ENCODE measurements at regions not wholly inside any gene's neighbourhood (a gene's known extent, or its start where the extent isn't known, plus 50 kb on each side); places are given as distances from the start of the nearest gene placed in this dataset.

- no peak overlapping the region for H3K4me3 ChIP-seq
- DNase-seq (no peak), ATAC-seq (no peak)
- TF ChIP-seq, protein P1, sequence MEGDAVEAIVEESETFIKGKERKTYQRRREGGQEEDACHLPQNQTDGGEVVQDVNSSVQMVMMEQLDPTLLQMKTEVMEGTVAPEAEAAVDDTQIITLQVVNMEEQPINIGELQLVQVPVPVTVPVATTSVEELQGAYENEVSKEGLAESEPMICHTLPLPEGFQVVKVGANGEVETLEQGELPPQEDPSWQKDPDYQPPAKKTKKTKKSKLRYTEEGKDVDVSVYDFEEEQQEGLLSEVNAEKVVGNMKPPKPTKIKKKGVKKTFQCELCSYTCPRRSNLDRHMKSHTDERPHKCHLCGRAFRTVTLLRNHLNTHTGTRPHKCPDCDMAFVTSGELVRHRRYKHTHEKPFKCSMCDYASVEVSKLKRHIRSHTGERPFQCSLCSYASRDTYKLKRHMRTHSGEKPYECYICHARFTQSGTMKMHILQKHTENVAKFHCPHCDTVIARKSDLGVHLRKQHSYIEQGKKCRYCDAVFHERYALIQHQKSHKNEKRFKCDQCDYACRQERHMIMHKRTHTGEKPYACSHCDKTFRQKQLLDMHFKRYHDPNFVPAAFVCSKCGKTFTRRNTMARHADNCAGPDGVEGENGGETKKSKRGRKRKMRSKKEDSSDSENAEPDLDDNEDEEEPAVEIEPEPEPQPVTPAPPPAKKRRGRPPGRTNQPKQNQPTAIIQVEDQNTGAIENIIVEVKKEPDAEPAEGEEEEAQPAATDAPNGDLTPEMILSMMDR (IDR thresholded peaks at IDR 0.05), result no peak
- H3K27me3 ChIP-seq, result no peaks in the 10 kb centered on the region
- no peaks in the 10 kb centered on the region for H3K9me3 ChIP-seq
- H3K4me1 ChIP-seq, result no peaks in the 10 kb centered on the region
- H3K27ac ChIP-seq, result no peak overlapping the region
- intact Hi-C loops (cut with DNase I), result no loop called here
- H3K36me3 ChIP-seq, result no peaks in the 10 kb centered on the region
Measured at GRCh38 chr3:86797946-86798345, 193.0 kb downstream of the VGLL3 start.

DNA sequence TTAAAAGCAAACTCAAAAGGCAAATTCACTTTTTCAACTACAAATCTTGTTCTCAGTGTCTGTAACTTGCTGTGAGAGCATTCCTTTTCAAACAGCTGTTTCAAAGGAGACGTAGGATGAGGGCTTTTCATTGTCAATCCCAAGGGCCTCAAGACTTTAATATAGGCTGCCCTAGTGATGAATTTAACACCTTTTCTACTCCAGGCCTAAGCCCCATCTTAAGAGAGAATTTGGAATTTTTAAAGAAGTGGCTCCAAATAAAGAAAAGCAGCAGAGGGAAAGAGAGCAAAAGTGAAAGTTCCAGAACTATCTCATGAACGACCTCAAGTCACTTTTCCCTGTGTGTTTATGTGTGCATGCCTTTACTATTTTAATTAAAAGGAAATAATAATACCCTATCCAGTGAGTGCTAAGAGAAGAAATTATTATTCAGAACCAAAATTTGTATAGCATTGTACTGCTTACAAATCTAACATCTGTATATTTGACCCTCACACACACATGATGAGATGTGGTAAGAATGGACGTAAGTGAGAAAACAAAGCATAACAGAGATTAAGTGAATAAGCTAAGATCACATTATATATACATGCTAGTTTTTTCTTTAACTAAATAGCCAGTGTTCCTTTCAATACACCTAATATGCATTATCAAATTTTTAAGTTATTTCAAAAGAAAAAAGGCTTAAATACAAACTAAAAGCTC is 196.4 kb downstream of the VGLL3 start:
- no peak overlapping the region for H3K4me3 ChIP-seq
- no peaks in the 10 kb centered on the region for H3K27me3 ChIP-seq
- H3K9me3 ChIP-seq, result no peaks in the 10 kb centered on the region
- no peaks in the 10 kb centered on the region for H3K4me1 ChIP-seq
- H3K36me3 ChIP-seq, result no peaks in the 10 kb centered on the region
- peak overlapping the region; percentile 61 to 71 for H3K27ac ChIP-seq
- intact Hi-C loops (cut with DNase I), result no loop called here
- peak in 1 of 4 donors; percentile 24 for DNase-seq
- TF ChIP-seq, protein P1 (IDR thresholded peaks at IDR 0.05), result no peak
- ATAC-seq, result no peak

GRCh38 chr3:86793786-86794185 is 197.2 kb downstream of the VGLL3 start:
- Histone ChIP-seq H3K9me3 (no peaks in the 10 kb centered on the region), H3K27me3 (no peaks in the 10 kb centered on the region), H3K27ac (peak overlapping the region; percentile 61 to 71), H3K4me3 (no peak overlapping the region), H3K4me1 (no peaks in the 10 kb centered on the region), H3K36me3 (no peaks in the 10 kb centered on the region)
- intact Hi-C loops (cut with DNase I), result no loop called here
- TF ChIP-seq, protein P1 (IDR thresholded peaks at IDR 0.05), result no peak
- DNase-seq, result peak in 1 of 4 donors; percentile 48
- peak; percentile 91 for ATAC-seq

DNA sequence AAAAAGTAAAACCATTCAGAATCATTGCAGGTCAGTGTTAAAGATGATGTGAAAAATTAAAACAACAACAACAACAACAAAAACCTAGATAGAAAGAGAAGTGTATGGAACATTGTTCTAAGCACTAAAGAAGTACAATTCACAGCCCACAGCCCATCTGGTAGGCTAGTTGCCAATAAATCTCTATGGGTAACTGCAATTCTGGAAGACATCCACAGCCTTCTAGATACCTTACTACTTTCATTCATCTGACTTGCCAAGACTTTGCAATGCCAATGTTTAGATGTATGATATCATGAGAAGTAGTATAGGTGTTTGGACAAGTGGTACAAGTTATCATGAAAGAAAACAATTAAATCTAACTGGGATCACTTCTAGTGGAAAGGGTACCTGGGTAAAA is 198.6 kb downstream of the VGLL3 start:
- no peak for DNase-seq
- H3K27me3 ChIP-seq, result no peaks in the 10 kb centered on the region
- H3K4me3 ChIP-seq, result no peak overlapping the region
- H3K36me3 ChIP-seq, result no peaks in the 10 kb centered on the region
- H3K27ac ChIP-seq, result no peak overlapping the region
- no peaks in the 10 kb centered on the region for H3K4me1 ChIP-seq
- no peaks in the 10 kb centered on the region for H3K9me3 ChIP-seq
- no peak for ATAC-seq
- TF ChIP-seq, protein P1 (IDR thresholded peaks at IDR 0.05), result no peak
- intact Hi-C loops (cut with DNase I), result no loop called here

DNA sequence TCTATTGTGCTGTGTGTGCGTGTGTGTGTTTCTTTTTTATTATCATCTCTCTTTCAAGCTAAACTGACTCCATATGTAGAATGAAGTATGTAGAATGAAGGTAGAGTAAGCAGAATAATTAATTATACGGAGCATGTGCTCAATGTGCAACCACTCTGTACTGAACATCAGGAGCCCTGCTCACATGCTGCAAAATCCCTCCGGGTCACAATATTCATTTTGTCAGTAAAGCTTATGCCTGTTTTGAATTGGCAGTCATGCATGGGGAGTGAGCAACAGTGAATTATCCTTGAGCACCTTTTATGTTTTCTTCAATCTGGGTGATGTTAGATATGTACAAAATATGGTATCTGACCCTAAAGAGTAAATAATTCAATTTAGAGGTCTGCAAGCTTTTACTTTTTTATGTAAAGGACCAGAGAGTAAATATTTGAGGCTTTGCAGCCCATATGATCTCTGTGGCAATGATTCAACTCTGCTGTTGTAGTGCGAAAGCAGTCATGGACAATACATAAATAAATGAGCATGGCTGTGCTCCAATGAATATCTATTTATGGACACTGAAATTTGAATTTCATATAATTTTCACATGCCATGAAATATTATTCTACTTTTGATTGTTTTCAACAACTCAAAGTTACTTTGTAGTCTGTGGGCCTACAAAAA is 199.9 kb downstream of the VGLL3 start:
- H3K4me3 ChIP-seq, result no peak overlapping the region
- no peaks in the 10 kb centered on the region for H3K4me1 ChIP-seq
- intact Hi-C loops (cut with DNase I), result no loop called here
- no peaks in the 10 kb centered on the region for H3K9me3 ChIP-seq
- DNase-seq (no peak), ATAC-seq (no peak)
- H3K27me3 ChIP-seq, result no peaks in the 10 kb centered on the region
- H3K36me3 ChIP-seq, result no peaks in the 10 kb centered on the region
- TF ChIP-seq, protein P1 (IDR thresholded peaks at IDR 0.05), result no peak
- H3K27ac ChIP-seq, result no peak overlapping the region

All from left lung (tissue), 4 donors.